Posterior cingulate gyrus (tissue), 11 donors: ENCODE measurements at regions not wholly inside any gene's neighbourhood (a gene's known extent, or its start where the extent isn't known, plus 50 kb on each side); places are given as distances from the start of the nearest gene placed in this dataset.
A peak's percentile ranks its signal among the peaks of the same experiment; 100 is the strongest.

Experiments
- DNase-seq, 10 donors: peaks; one replicate each; pipeline versions ENCODE4 v3.0.0 to v3.0.0-alpha.2; 2020 to 2021; ENCODE audit warnings: mixed read lengths in 3 of 10
- intact Hi-C: fragments of 100-400 bp; cut with DNase I; formaldehyde crosslinking; loops from one replicate; pipeline ENCODE4 v1.15.1; 2023

DNA sequence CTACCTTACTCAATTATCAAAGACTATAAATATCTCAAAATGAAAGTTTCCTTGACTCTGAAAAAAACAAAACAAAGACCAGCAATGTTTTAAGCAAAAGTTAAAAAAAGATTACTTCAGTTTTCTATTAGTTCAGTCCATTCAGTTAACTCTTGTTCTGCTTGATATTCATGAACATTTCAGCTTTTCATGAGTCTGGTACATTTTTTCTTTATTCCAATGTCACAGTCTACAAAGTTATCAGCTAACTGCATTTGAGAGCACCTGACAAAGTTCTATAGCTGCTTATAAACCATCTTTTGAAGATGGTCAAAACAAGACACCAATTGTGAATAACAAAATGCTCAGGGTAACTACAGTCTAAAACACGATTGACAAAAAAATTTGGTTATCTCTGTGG lies 156.1 kb upstream of the NOX3 start:
- intact Hi-C loops = no loop called here
- DNase-seq = no peak

DNA sequence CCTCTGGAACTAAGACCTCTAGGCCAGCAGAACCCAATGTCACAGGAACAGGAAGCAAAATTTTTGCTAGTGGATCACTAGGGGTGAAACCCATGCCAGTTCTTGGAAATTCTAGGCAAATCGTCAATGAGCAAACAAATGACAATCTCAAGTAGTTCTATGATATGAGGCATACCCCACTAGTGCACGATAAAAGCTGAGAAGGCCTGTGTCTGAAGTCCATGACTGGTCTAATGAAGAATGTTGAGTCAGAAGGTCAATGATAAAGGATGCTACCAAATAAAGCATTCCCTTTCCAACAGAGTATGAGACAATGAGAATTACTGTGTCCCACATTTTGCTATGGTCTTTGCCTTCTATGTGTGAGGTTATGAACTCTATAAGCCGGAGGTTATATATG lies 149.4 kb upstream of the NOX3 start:
- DNase-seq = no peak
- intact Hi-C loops = no loop called here

DNA sequence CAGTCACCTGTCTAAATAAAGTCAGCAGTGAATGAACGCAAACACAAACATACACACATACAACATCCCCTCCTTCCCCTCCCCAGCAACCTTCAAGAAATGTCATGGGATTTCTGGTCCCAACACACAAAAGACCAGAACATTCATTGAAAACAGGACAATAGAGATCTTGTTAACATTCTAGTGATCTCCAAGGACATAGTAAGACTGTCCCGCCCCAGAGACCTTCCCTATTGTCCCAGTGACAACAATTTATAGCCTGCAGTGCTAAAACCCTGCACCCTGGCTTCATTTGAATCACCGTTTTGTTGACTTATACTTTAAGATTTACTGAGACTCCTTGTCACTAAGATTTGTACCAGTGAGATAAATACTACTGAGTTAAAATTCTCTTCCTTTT lies 143.9 kb upstream of the NOX3 start:
- intact Hi-C loops = no loop called here
- DNase-seq = no peak

DNA sequence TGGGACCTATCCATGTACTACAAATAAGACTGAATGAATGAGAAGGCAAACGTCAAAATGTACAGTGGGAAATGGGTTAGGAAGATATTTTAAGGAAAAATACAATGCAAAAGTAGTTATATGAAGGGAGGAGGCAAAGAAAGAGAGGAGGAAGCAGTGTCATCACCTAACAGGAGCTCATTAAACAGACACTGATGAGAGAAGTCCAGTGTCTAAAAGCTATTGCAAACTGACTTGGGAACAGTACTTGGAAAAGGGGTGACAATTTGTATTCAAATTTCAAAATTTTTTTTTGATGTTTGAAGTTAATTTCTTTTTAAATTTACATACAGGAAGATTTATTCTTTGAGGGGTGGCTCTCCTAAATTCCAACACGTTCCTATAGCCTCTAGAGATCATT lies 143.5 kb upstream of the NOX3 start:
- intact Hi-C loops = no loop called here
- DNase-seq = no peak

DNA sequence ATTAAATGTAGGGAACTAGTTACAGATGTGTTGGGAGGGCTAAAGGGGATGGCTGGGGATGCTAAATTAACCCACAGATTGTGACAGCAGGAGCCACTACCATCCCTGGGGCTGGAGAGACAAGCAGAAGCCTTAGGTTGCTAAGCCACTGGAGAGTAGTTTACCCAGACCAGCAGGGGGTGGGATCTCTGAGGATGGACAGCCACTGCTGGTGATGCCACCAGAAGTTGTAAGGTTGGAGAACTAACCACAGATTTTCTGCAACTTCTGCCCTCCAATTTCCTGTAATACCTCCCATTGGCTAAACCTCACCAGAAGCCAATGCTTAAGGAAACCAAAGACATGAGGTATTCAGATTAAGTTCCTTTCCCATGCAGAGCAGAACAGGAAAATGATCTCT lies 139.6 kb upstream of the NOX3 start:
- intact Hi-C loops = no loop called here
- DNase-seq = no peak

DNA sequence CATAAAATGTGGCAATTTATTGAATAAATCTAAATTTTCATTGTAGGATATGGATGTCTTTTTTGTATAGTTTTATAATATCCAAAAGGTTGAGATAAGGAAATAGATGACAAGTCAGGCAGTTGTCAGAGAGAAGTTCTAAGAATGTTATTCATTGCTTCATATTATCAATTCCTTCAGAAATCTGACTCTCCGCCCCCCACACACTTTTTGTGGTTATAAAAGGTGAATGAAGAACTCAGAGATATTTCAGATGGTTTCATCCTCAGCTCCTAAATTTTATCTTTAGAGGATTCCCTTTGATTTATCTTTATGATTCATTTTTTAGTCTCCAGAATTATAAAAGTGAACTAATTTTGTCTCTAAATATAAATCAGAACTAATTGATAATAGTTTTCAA lies 136.1 kb upstream of the NOX3 start:
- intact Hi-C loops = no loop called here
- no peak for DNase-seq

DNA sequence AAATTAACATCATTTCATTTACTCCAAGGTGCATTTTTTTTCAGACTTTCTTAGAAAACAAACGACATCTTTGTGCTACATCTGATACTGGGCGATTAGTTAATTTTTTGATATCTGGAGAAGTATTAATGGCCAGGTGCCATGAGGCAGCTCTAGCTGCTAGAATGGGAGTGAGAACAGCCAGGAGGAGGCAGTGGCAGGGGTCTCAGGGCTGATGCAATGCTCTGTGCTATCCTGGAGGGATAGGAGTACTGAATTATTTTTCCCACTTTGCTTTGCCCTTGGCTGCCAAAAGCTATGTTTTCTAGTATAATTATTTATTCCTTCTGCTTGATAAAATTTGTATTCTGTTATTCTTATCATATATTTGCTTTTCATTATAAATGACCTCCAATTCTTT lies 133.6 kb upstream of the NOX3 start:
- intact Hi-C loops = no loop called here

DNA sequence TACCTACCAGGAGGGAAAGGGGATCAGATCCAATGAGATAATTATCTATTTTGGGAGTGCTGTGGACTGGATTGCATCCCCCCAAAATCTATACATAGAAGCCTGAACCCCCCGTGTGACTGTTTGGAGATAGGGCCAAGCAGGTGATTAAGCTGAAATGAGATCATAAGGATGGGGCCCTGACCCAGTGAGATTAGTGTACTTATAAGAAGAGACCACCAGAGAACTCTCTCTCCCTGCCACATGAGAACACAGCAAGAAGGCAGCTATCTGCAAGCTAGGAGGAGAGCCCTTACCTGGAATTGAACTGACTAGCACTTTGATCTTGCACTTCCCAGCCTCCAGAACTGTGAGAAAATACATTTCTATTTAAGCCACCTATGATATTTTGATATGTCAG lies 132.2 kb upstream of the NOX3 start:
- intact Hi-C loops = no loop called here
- no peak for DNase-seq

More for the DNA sequence above, 133.6 kb upstream of the NOX3 start:
- no peak for DNase-seq

DNA sequence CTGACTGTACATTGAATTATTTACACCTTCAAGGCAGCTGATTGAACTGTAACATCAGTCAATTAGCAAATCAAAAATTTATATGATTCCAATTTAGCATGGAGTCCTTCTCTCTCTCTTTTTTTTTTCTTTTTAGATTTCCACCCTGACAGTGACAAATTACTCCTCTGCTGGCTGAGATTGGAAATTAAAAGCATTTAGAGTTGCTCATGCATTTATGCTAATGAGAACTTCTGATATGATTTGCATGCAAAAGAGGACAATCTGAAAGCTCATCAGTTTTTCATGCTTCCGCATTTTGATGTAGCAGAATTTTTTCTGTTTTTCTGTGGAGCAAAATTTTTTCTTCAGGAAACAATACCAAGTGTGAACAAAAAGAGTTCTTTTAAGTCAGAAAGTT lies 130.5 kb upstream of the NOX3 start:
- intact Hi-C loops = no loop called here
- no peak for DNase-seq

DNA sequence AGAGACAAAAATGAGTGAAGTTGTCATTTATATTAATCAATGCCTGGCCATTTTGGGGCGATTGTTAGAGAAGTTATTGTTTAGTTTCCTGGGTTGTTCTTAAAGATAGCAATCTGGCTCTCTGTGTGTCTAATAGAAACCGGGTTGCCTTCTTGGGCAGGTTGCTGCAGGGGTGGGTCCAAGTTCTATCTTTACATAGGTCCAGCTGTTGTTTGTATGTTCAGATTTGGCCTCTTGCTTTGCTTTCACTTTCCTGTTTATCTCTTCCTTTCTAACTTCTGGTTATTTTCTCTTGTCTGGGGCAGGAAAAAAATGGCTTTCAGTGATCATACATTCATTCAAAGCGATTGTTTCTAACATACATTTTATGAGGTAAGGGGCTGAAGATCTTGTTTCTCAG lies 128.4 kb upstream of the NOX3 start:
- intact Hi-C loops = no loop called here
- no peak for DNase-seq

DNA sequence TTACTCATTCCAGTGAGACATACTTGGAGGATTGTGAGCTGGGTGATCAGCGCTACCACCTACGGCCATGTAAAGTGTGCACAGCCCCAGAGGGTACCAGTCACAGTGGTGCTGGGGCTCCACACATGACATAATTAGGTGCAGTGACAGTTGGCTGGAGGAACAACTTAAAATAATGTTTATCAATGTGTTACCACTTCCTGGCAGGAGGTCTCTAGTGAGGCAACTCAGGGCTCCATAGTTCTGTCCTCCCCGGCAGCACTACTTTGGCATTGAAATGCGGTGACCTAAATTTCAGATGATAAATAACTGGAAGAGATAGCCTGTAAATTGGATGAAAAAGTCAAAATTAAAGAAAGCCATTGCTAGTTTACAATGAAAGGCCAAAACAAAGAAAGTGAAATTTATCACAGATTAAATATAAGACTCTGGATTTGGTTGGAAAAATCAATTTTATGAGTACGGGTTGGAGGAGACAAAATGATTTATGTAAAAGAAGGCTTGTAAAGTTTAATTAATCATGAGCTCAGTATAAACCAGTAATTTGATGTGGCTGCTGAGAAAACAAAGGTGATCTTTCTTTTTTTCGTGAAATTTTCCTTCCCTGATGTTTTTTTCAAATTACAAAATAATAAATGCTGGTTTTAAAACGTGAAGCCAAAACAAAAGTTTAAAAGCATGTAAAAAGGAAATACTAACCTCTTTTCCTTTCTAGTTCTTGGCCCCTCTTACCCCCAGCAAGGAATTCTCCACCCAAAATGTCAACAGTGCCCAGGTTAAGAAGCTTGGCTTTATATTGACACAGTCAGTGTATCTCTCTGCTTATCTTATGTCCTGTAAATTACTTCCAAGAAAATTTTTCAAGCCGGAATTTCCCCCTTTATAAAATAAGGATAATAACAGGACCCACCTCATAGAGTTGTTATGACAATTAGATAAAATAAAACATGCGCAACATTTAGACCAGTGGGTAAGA lies 126.7 kb upstream of the NOX3 start:
- no peak for DNase-seq
- intact Hi-C loops = no loop called here

DNA sequence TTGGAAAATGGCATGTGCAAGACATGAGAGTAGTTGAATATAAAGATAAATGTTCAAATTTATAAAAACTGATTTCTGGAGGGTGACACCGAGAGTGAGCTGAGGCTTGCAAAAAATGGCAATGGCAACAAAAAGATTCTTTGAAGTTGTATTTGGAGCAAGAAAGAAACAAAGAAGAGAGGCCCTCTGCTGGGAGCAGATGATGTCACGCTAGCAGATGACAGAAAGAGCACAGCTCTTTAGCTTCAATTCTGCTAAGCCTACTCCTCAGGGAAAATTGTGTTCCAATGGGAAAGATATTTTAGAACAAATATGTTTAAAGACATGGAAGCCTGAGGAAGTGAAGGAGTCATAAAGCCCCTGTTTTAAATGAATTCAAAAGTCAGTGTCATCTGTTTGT lies 125.3 kb upstream of the NOX3 start:
- intact Hi-C loops = no loop called here
- DNase-seq = no peak

DNA sequence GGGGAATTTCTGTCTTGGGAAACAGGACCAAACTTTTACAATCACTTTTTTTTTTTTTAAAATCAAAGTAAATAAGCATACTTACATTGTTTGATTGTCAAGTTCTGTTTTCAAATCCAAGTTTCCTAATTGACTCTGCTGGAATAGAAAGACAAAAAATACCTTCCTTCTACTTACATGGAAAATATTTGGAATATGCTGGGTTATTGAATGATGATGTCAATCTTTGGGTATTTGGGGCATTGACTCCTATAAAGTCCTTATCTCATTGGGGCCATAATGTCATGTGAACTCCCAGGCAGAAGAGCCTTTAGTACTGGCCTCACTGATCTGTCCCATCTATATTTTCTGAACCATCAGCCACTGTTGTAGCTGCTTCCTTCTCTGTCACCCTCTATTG lies 122.6 kb upstream of the NOX3 start:
- intact Hi-C loops = no loop called here

DNA sequence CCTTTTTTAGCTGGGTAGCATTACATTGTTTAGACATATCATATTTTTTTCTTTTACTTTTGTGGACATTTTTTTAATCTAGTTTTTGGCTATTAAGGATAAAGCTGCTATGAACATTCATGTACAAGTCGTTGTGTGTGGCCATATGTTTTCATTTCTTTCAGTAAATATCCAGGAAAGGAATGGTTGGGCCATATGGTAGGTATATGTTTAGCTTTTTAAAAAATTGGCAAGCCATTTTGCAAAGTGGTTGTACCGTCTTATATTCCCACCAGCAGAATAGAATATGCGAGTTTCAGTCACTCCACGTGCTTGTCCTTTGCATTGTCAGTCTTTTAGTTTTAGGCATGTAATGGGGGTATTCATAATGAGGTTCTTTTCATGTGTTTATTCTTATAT lies 106.3 kb upstream of the NOX3 start:
- DNase-seq = no peak

More for the DNA sequence above, 122.6 kb upstream of the NOX3 start:
- DNase-seq = no peak

DNA sequence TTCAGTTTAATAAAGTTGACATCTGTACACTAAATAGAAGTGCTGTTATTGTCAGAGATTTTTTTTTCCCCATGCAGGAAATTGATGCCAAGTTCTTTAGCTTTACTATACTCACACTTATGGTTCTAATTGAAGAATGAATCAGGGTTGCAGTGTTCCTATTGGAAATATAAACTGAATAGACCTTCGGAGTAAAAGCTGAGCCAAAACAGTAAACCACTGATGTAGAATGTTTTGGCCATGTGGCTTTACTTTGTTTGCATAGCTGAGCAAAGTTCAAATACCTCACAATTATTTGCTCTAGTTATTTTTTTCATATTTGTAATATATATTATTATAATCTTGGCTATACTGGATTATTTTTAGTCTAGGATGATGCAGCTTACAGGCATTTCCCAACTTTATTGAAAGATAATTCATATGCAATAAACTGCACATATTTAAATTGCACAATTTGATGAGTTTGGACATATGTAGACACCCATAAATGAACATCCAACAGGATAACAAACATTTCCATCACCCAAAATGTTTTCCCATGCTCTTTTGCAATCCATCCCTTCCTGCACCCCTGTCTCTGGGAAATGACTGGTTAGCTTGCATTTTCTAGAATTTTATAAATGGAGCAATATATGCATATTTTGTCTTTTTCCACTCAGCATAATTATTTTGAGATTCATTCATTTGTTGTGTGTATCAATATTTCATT lies 105.8 kb upstream of the NOX3 start:
- intact Hi-C loops = no loop called here
- no peak for DNase-seq

More for the DNA sequence above, 106.3 kb upstream of the NOX3 start:
- intact Hi-C loops = no loop called here

DNA sequence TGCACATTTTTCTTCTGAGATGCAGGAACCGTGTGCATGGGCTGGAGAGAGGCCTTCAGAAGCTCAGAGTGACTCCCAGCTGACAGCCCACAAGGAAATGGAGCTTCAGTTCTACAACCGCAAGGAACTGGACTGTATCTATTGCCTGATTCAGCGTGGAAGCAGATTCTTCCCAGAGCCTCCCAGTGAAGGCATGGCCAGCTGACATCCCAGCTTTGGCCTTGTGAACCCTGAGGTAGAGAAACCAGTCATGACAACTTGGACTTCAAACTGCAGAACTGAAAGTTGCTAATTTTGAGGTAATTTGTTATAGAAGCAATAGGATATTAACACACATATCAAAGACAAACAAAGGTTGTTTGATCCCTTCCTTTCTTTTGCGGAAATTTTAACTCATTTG lies 94.3 kb upstream of the NOX3 start:
- no peak for DNase-seq
- intact Hi-C loops = no loop called here

DNA sequence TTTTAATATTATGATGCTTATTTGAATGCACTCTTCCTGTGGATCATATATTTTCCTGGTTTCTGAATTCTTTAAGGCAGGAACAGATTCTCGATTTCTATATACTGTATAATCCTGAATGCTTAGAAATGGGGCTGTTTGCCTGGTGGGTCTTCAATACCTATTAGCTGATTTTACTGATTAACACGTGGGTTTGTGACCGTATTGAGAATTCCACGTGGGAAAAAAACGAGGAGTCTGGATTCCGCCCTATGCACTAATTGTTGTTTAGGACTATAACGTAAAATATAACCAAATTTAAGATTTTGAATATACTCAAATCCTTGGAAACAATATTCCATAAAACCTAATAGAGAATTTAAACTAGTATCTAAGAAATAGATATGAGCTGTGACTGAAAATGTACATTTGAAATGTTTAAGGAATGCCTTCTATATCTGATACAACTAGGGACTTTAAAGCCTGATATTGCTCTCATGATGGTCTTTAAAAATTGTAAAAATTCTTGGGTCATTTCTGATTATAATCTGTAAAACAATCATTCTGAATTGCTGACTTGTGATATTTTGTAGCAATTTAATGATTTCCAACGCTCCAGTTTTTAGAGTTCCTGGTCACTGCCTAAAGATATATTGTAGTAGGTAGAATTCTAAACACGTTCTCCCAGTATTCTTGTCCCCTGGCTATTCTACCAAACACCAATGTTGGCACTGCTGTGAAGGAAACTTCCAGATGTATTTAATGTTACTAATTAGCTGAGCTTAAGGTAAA lies 93.6 kb upstream of the NOX3 start:
- no peak for DNase-seq
- intact Hi-C loops = no loop called here

DNA sequence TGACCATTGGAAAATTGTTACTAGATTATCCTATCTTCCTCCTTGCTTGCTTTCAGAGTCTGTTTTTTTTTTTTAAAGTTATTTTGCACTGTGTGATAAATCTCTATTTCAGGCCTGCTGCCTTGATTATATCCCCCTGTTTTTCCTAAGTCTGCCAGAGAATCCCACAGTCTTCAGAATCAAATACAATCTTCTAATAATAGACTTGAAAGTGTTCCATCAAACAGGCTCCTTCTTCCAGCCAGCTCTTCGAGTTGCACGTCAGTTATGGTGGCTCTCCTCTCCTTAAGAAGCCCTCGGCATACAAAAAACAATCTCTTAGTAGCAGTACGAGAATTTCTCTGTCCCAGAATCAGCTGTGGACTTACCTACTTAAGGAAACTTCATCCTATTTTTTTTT lies 92.9 kb upstream of the NOX3 start:
- intact Hi-C loops = no loop called here
- no peak for DNase-seq

DNA sequence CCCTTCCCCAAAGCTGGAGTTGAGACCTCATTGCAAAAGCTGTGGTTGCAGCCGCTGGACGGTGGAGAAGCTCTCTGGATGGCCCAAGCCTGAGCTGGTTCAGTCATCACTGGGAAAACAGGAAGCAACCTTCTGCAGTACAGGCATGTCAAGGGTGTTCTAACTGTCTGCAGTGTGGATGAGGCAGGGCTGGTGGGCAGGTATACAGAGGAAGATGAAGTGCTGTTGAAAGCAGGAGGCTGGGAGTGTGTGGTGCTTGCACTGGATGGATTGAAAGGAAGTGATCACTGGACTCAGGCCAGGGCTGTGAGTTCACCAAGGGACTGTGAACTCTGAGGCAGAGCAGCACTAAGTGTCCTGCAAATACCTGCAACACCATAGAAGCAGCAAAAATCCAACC lies 89.0 kb upstream of the NOX3 start:
- intact Hi-C loops = no loop called here
- DNase-seq = peak in 1 of 10 donors; percentile 52

DNA sequence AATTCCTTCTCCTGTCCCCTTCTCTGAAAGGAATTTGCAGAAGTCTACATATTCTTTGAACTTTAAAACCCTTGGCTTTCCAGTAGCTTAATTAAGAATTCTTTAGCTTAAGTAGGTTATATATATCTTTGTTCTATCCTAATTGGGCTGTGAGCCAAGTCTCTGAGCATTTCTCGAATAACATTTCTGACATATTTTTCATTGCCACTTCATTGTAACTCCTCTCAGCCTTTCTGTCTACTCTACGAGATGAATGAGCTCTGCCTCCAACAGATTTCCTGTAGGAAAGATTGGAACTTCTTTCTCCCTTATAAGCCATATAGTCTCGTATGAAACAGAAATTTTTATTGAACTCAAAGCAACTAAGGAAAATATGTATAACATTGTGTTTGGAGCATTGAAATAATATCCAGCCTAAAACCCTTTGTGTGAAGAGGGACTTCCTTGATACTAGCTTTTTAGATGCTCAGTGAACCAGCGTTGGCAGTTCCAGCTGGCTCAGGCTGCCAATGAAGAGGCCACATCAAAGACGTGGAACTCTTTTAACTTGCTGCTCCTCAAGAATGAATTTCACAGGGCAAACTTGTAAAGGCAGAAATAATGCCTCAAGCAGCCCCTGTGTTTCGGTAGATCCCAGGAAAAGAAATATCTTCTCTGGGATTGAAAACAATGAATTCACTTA lies 87.7 kb upstream of the NOX3 start:
- intact Hi-C loops = no loop called here

DNA sequence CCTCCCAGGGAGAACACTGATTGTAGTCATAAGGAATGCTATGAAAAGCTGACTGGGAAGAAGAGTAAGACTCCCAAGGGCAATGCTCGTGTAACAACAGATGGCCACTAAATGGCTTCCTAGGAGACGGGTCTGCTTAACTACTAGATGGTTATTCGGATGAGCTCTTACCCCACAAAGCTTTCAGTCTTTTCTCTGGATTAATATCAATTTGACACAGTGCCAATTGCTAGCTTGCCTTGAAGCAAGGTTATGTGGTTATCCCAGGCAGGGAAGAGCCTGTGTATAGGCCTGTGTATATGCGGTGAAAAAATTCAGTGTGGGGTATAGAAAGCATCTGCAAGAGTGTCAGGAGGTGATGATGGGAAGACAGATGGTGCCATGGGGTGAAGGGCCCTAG lies 86.4 kb upstream of the NOX3 start:
- DNase-seq = no peak
- intact Hi-C loops = no loop called here

More for the DNA sequence above, 87.7 kb upstream of the NOX3 start:
- no peak for DNase-seq
